Cardiac muscle cell (in vitro differentiated cells and primary cell): ENCODE measurements at regions not wholly inside any gene's neighbourhood (a gene's known extent, or its start where the extent isn't known, plus 50 kb on each side); places are given as distances from the start of the nearest gene placed in this dataset.
"Not testable (repeated sequence)": the region's sequence is repeated elsewhere in the genome, so short reads cannot be mapped to it uniquely, and the experiment has no call there.

Experiments used
- DNase-seq, 2 donors: peaks; one replicate each; pipeline versions ENCODE4 v3.0.0 to v3.0.0-alpha.2; 2010 to 2017; ENCODE audit warnings: low read depth in 1 of 2, low spot score in 1 of 2
- H3K27ac ChIP-seq: fragments of 200-600 bp; sonication (generic); 2 replicates; pipeline ENCODE4 v1.5.1; 2016
- H3K27me3 ChIP-seq: fragments of 200-600 bp; sonication (generic); 2 replicates; pipeline ENCODE4 v1.6.0; 2016; ENCODE audit warnings: control low read depth
- H3K36me3 ChIP-seq: fragments of 200-600 bp; sonication (generic); 2 replicates; pipeline ENCODE4 v1.5.1; 2016; ENCODE audit warnings: control low read depth
- H3K4me1 ChIP-seq: fragments of 200-600 bp; sonication (generic); 2 replicates; pipeline ENCODE4 v1.8.1; 2017; ENCODE audit warnings: low read depth, mild to moderate bottlenecking, mixed run types
- H3K4me3 ChIP-seq: fragments of 200-600 bp; sonication (generic); 2 replicates; pipeline ENCODE4 v1.5.1; 2016; ENCODE audit warnings: mild to moderate bottlenecking
- H3K9me3 ChIP-seq: fragments of 200-600 bp; sonication (generic); 2 replicates; pipeline ENCODE4 v1.5.1; 2017; ENCODE audit warnings: low read depth, mild to moderate bottlenecking, control low read depth
- TF ChIP-seq, protein P1 (sequence below): IDR thresholded peaks from 2 replicates; pipeline ENCODE4 v1.5.1; 2012; ENCODE audit warnings: low read depth, mild to moderate bottlenecking, low read length

DNA sequence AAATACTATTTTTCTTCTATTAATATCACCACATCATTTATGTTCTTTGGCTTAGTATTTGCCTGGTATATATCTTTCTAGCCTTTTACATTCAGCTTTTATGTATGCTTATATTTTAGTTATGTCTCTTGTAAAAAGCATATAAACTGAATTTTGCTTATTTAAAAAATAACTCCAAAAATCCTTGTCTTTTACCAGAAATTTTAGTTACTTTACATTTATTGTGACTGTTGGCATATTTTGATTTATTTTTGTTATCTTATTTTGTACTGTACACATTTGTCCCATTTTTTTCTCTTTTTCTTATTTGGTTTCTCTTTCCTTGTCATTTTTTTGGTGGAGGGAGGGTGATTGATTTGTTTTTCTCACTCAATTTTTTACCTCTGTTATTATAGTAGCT lies 169.6 kb downstream of the UACA start:
- TF ChIP-seq, protein P1, sequence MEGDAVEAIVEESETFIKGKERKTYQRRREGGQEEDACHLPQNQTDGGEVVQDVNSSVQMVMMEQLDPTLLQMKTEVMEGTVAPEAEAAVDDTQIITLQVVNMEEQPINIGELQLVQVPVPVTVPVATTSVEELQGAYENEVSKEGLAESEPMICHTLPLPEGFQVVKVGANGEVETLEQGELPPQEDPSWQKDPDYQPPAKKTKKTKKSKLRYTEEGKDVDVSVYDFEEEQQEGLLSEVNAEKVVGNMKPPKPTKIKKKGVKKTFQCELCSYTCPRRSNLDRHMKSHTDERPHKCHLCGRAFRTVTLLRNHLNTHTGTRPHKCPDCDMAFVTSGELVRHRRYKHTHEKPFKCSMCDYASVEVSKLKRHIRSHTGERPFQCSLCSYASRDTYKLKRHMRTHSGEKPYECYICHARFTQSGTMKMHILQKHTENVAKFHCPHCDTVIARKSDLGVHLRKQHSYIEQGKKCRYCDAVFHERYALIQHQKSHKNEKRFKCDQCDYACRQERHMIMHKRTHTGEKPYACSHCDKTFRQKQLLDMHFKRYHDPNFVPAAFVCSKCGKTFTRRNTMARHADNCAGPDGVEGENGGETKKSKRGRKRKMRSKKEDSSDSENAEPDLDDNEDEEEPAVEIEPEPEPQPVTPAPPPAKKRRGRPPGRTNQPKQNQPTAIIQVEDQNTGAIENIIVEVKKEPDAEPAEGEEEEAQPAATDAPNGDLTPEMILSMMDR, result no peak
- Histone ChIP-seq H3K27me3 (no peaks in the 10 kb centered on the region), H3K9me3 (no peaks in the 10 kb centered on the region), H3K4me1 (no peaks in the 10 kb centered on the region), H3K4me3 (no peak overlapping the region), H3K36me3 (no peaks in the 10 kb centered on the region), H3K27ac (no peak overlapping the region)
- no peak for DNase-seq

DNA sequence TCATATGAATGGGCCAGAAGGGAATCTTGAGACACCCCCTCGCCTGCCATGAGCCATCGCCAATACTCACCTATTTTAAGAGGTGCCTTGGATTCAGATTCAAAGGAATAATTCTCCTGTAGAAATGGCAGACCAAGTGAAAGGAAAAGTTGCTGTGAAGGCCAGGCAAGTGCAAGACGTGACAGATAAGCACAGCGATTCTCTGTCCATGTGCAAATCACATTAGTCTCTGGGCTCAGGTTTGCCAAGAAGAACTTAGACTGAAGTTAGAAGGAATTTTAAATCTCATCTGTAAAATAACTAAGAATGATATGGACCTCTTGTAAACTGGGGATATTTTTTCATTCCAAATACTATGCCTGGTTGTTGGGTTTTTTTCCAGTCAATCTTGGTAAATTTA lies 173.6 kb downstream of the UACA start:
- H3K9me3 ChIP-seq, result no peaks in the 10 kb centered on the region
- H3K4me1 ChIP-seq, result no peaks in the 10 kb centered on the region
- no peak for DNase-seq
- no peak overlapping the region for H3K4me3 ChIP-seq
- H3K27me3 ChIP-seq, result peaks cover 6% of the 10 kb centered on the region
- H3K27ac ChIP-seq, result no peak overlapping the region
- H3K36me3 ChIP-seq, result no peaks in the 10 kb centered on the region
- TF ChIP-seq, protein P1, result no peak

DNA sequence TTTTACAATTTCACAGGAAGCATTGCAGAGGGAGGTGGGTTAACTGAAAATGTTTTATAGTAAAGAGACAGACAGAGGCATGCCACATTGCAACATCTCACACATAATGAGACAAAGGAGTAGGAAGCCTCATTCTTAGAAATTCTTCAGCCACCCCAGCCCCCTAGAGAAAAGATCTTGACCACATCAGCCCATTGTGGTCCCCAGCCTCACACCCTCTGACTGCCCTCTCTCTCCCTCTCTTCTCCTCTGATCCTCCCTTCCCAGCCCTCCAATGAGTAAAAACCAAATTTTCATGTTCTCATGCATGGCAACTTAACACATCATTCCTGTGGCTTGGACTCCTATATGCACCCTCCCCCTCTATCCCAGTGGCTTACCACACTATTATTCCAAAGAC lies 174.1 kb downstream of the UACA start:
- Histone ChIP-seq H3K9me3 (no peaks in the 10 kb centered on the region), H3K36me3 (no peaks in the 10 kb centered on the region), H3K4me1 (no peaks in the 10 kb centered on the region), H3K27me3 (peaks cover 11% of the 10 kb centered on the region), H3K4me3 (no peak overlapping the region), H3K27ac (no peak overlapping the region)
- peak in 1 of 2 donors; percentile 90 for DNase-seq
- TF ChIP-seq, protein P1, result no peak

DNA sequence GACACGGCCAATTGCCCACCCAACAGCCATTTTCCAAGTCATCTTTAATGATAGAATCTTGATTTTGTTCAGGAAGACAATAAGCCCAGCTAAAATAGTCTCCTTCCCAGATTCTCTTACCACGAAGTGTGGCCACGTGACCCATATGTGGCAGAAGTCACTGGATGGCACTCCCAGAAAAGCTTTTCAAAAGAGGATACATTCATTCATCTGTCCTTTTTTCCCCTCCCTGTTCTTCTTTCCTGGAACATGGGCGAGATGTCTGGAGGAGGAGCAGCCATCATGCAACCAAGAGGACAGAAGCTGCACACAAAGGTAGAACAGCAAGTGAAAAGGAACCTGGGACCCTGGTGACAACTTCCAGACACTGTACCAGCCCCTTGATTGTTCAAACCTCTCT lies 174.7 kb downstream of the UACA start:
- DNase-seq, result no peak
- Histone ChIP-seq H3K4me1 (no peaks in the 10 kb centered on the region), H3K36me3 (no peaks in the 10 kb centered on the region), H3K4me3 (no peak overlapping the region), H3K9me3 (no peaks in the 10 kb centered on the region), H3K27me3 (peaks cover 13% of the 10 kb centered on the region), H3K27ac (no peak overlapping the region)
- TF ChIP-seq, protein P1, result no peak

DNA sequence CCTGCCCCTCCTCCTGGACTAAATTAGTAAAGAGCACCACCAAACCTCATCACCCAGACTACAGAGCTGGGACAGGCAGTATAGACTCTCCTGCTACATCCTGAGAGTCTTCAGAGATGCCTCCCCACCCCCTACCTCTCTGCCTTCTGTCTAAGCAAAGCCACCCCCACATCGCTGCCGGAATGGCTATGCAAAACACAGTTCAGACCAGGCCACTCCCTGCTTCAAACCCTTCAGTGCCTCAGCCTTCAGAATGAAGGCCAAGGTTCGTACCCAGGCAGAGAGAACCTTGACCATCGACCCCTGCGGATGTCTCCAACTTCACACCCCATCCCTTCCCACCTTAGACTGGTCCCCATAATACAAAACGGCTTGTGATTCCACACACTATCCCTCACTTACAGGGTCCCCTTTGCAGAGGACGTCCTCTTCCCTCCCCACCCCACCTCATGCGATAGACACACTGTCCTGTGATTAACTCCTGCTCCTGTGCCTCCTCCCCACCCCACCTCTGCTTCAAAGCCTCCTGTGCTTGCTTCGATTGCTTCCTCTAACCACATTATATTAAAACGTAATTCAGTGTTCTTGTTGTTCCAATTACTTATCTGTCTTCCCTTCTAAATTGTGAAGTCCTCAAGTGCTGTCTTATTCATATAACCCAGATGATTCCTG lies 175.3 kb downstream of the UACA start:
- no peak for DNase-seq
- H3K36me3 ChIP-seq, result no peaks in the 10 kb centered on the region
- no peaks in the 10 kb centered on the region for H3K4me1 ChIP-seq
- H3K9me3 ChIP-seq, result no peaks in the 10 kb centered on the region
- no peak overlapping the region for H3K4me3 ChIP-seq
- H3K27ac ChIP-seq, result no peak overlapping the region
- H3K27me3 ChIP-seq, result peaks cover 13% of the 10 kb centered on the region
- TF ChIP-seq, protein P1, result no peak

DNA sequence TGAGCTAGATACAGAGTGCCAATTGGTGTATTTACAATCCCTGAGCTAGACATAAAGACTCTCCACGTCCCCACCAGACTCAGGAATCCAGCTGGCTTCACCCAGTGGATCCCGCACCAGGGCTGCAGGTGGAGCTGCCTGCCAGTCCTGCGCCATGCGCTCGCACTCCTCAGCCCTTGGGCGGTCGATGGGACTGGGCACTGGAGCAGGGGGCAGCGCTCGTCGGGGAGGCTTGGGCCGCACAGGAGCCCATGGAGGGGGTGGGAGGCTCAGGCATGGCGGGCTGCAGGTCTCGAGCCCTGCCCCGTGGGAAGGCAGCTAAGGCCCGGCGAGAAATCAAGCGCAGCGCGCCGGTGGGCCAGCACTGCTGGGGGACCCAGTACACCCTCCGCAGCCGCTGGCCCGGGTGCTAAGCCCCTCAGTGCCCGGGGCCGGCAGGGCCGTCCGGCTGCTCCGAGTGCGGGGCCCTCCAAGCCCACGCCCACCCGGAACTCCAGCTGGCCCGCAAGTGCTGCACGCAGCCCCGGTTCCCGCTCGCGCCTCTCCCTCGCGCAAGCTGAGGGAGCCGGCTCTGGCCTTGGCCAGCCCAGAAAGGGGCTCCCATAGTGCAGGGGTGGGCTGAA lies 176.2 kb downstream of the UACA start:
- not testable (repeated sequence) for H3K4me3 ChIP-seq, H3K36me3 ChIP-seq, H3K4me1 ChIP-seq, DNase-seq, H3K27ac ChIP-seq, H3K9me3 ChIP-seq
- peaks cover 13% of the 10 kb centered on the region for H3K27me3 ChIP-seq
